Neural progenitor cell (in vitro differentiated cells): ENCODE measurements at regions not wholly inside any gene's neighbourhood (a gene's known extent, or its start where the extent isn't known, plus 50 kb on each side); places are given as distances from the start of the nearest gene placed in this dataset.

ENCODE experiments used
- EZH2phosphoT487 ChIP-seq: fragments of 200-600 bp; sonication (generic); IDR thresholded peaks from 2 replicates; pipeline ENCODE4 v1.6.1; 2017; ENCODE audit warnings: antibody characterized with exemption
- TF ChIP-seq, protein P1 (sequence below): fragments of 200-600 bp; sonication (generic); IDR thresholded peaks from 2 replicates; pipeline ENCODE4 v1.5.1; 2017; ENCODE audit warnings: antibody characterized with exemption, mild to moderate bottlenecking

DNA sequence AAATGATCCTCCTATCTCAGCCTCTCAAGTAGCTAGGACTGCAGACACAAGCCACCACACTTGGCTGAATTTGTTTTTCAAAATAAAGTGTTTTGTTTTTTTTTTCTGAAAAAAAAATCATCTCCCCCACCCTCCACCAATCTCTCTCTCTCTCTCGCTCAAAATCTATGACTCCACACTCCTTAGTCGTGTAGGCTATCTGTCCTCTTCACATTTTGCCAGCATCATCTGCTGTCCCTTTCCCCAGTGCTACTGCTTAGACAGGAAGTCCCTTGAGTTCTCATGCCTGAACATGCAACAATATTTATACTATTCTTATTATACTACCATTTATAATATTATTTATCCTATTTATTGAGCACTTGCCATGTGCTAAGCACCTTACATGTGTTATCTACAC, 80.7 kb upstream of the TMEM164 start:
- no peak for TF ChIP-seq EZH2phosphoT487
- TF ChIP-seq, protein P1, sequence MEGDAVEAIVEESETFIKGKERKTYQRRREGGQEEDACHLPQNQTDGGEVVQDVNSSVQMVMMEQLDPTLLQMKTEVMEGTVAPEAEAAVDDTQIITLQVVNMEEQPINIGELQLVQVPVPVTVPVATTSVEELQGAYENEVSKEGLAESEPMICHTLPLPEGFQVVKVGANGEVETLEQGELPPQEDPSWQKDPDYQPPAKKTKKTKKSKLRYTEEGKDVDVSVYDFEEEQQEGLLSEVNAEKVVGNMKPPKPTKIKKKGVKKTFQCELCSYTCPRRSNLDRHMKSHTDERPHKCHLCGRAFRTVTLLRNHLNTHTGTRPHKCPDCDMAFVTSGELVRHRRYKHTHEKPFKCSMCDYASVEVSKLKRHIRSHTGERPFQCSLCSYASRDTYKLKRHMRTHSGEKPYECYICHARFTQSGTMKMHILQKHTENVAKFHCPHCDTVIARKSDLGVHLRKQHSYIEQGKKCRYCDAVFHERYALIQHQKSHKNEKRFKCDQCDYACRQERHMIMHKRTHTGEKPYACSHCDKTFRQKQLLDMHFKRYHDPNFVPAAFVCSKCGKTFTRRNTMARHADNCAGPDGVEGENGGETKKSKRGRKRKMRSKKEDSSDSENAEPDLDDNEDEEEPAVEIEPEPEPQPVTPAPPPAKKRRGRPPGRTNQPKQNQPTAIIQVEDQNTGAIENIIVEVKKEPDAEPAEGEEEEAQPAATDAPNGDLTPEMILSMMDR, result no peak
